Lower lobe of right lung (tissue), 2 donors: ENCODE measurements at regions not wholly inside any gene's neighbourhood (a gene's known extent, or its start where the extent isn't known, plus 50 kb on each side); places are given as distances from the start of the nearest gene placed in this dataset.

Experiments used
- ATAC-seq, 2 donors: fragments of 200-7000 bp; cut with Tn5 transposase; one replicate each; pipeline ENCODE4 v1.9.1; 2020 to 2022; ENCODE audit warnings: mild to moderate bottlenecking in 2 of 2, moderate library complexity in 2 of 2
- DNase-seq: peaks from one replicate; pipeline ENCODE4 v3.0.0-alpha.2; 2020
- H3K27ac ChIP-seq: fragments of 200-600 bp; one replicate; pipeline ENCODE4 v1.8.0; 2022
- H3K27me3 ChIP-seq: fragments of 200-600 bp; one replicate; pipeline ENCODE4 v1.8.0; 2022; ENCODE audit warnings: low read depth
- H3K36me3 ChIP-seq: fragments of 200-600 bp; one replicate; pipeline ENCODE4 v1.8.0; 2022; ENCODE audit warnings: mild to moderate bottlenecking
- H3K4me1 ChIP-seq: fragments of 200-600 bp; one replicate; pipeline ENCODE4 v1.8.0; 2022
- H3K4me3 ChIP-seq: fragments of 200-600 bp; one replicate; pipeline ENCODE4 v1.8.0; 2022; ENCODE audit warnings: mild to moderate bottlenecking
- H3K9me3 ChIP-seq: fragments of 200-600 bp; one replicate; pipeline ENCODE4 v1.8.0; 2022
- intact Hi-C: fragments of 100-400 bp; cut with DNase I; formaldehyde crosslinking; loops from one replicate; pipeline ENCODE4 v1.11.0; 2022
- TF ChIP-seq, protein P1 (sequence below): fragments of 200-600 bp; IDR thresholded peaks from one replicate; pipeline ENCODE4 v1.8.0; 2022; ENCODE audit warnings: antibody characterized with exemption, mild to moderate bottlenecking
- donor health status: DM: no; HTN: yes; CAD: no; lungs with severe emphysema.

GRCh38 chr14:97618401-97618800 is 821.2 kb downstream of the VRK1 start:
- Histone ChIP-seq H3K9me3 (peaks cover 11% of the 10 kb centered on the region), H3K4me1 (no peaks in the 10 kb centered on the region), H3K27me3 (no peaks in the 10 kb centered on the region), H3K27ac (no peak overlapping the region), H3K36me3 (no peaks in the 10 kb centered on the region), H3K4me3 (no peak overlapping the region)
- intact Hi-C loops, result no loop called here
- no peak for DNase-seq
- TF ChIP-seq, protein P1, sequence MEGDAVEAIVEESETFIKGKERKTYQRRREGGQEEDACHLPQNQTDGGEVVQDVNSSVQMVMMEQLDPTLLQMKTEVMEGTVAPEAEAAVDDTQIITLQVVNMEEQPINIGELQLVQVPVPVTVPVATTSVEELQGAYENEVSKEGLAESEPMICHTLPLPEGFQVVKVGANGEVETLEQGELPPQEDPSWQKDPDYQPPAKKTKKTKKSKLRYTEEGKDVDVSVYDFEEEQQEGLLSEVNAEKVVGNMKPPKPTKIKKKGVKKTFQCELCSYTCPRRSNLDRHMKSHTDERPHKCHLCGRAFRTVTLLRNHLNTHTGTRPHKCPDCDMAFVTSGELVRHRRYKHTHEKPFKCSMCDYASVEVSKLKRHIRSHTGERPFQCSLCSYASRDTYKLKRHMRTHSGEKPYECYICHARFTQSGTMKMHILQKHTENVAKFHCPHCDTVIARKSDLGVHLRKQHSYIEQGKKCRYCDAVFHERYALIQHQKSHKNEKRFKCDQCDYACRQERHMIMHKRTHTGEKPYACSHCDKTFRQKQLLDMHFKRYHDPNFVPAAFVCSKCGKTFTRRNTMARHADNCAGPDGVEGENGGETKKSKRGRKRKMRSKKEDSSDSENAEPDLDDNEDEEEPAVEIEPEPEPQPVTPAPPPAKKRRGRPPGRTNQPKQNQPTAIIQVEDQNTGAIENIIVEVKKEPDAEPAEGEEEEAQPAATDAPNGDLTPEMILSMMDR, result no peak
- ATAC-seq, result no peak

DNA sequence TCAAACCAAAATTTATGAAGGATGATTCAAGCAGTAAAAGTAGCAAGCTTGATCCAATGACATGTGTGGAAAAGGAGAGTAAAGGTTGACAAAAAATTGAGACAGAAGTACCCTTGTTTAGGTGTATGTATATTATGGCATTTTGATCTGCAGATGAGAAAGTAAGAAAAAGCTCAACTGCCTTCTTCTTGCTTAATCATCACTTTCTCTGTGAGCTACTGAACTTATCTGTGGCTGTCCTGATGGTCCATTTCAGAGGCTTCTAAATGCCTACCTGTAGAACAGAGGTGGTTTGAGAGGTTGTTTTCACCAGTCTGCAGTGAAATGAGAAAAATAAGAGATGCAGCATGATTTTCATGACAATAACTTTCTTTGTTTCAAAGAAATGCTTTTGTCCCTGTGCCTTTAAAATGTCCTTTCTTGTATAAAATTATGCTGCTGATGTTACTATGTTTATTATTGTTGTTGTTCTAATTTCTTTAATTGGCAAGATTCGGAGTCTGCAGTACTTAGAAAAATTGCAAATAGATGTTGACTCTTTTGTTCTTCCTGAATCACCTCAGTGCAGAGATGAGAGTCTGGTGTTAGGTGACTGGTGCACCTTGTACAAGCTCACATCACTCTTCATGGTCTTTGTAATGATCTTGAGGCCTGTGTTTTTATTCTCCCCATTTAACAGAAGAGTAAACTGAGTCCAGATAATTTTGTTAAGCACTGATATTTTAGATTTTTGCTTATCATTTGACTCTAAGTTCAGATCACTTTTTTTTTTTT is 821.9 kb downstream of the VRK1 start:
- intact Hi-C loops, result no loop called here
- no peak for ATAC-seq

GRCh38 chr14:97620066-97620465 is 822.9 kb downstream of the VRK1 start:
- DNase-seq, result no peak
- H3K27me3 ChIP-seq, result no peaks in the 10 kb centered on the region
- H3K4me1 ChIP-seq, result no peaks in the 10 kb centered on the region
- no peak for ATAC-seq
- no peak overlapping the region for H3K4me3 ChIP-seq
- TF ChIP-seq, protein P1, result no peak
- H3K9me3 ChIP-seq, result peaks cover 1% of the 10 kb centered on the region
- no peak overlapping the region for H3K27ac ChIP-seq
- no peaks in the 10 kb centered on the region for H3K36me3 ChIP-seq
- intact Hi-C loops, result no loop called here

More for the DNA sequence above, 821.9 kb downstream of the VRK1 start:
- no peak overlapping the region for H3K4me3 ChIP-seq
- no peak overlapping the region for H3K27ac ChIP-seq
- H3K36me3 ChIP-seq, result no peaks in the 10 kb centered on the region
- TF ChIP-seq, protein P1, result no peak
- H3K27me3 ChIP-seq, result no peaks in the 10 kb centered on the region
- H3K4me1 ChIP-seq, result no peaks in the 10 kb centered on the region
- DNase-seq, result no peak
- peaks cover 11% of the 10 kb centered on the region for H3K9me3 ChIP-seq

DNA sequence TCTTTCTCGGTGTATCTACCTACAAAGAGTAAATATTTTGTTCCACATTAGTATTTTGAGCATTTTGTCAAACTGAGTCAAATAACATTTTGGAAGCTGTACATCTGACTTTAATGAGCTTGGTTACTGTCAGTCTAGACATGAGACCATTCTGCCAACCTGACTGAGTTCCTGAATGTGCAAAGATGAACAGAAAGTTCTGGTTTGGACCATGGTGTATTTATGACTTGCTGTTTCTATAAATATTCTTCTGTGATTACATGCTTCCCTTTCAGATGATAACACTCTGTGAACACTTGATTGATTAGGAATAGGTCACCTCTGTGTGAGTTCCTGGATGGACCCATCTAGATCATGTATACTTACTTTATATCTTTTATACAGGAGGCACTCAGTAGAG is 827.8 kb downstream of the VRK1 start:
- H3K27ac ChIP-seq, result no peak overlapping the region
- no peak for DNase-seq
- no peak overlapping the region for H3K4me3 ChIP-seq
- H3K27me3 ChIP-seq, result no peaks in the 10 kb centered on the region
- no peak for ATAC-seq
- TF ChIP-seq, protein P1, result no peak
- H3K36me3 ChIP-seq, result no peaks in the 10 kb centered on the region
- H3K4me1 ChIP-seq, result no peaks in the 10 kb centered on the region
- no peaks in the 10 kb centered on the region for H3K9me3 ChIP-seq
- intact Hi-C loops, result no loop called here

DNA sequence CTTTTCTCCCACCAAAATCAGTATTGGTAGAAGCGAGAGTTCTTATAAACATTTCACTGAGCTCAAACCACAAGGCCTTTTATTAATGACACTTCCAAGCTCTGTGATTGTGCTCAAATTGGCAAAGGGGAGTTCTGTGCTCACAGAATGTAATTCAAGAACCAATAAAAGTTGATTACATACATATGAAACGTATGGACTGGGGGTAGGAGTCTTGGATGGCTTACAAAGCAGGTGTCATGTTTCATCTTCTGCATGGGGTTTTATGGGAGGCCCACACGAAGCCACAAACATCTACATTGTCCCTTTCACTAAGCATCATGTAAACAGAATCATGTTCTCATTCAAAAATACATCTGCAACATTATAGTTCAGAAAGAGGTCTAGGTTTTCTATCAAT is 828.3 kb downstream of the VRK1 start:
- intact Hi-C loops, result no loop called here
- H3K4me1 ChIP-seq, result no peaks in the 10 kb centered on the region
- DNase-seq (no peak), ATAC-seq (no peak)
- no peaks in the 10 kb centered on the region for H3K27me3 ChIP-seq
- H3K4me3 ChIP-seq, result no peak overlapping the region
- no peak overlapping the region for H3K27ac ChIP-seq
- TF ChIP-seq, protein P1, result no peak
- no peaks in the 10 kb centered on the region for H3K36me3 ChIP-seq
- H3K9me3 ChIP-seq, result no peaks in the 10 kb centered on the region
